GM20000 (cell line): ENCODE measurements at regions not wholly inside any gene's neighbourhood (a gene's known extent, or its start where the extent isn't known, plus 50 kb on each side); places are given as distances from the start of the nearest gene placed in this dataset.

ENCODE experiments used
- DNase-seq: peaks from one replicate; pipeline ENCODE4 v3.0.0; 2012; ENCODE audit warnings: low spot score
- TF ChIP-seq, protein P1 (sequence below): IDR thresholded peaks from 2 replicates; pipeline ENCODE4 v1.5.1; 2012; ENCODE audit warnings: mild to moderate bottlenecking, control low read depth; ENCODE audit errors: extremely low read depth, missing control alignments

DNA sequence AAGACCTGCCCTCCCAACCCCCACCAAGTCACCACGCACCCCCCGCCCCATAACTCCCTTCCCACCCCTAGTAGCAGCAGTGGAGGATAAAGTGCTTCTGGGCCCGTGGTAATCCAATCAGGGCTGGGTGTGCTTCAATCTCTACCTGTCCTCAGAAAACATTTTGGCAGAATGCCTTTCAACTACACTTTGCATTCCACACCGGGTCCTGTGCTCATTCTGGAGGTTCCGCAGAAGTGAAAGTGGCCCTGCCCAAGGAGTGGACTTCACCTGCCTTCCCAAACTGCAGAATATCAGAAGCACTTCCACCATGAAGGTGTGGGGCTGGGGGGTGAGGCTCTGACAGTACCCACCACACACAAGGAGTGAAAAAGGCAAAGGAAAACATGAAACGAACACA lies 322.3 kb downstream of the DHX15 start:
- TF ChIP-seq, protein P1, sequence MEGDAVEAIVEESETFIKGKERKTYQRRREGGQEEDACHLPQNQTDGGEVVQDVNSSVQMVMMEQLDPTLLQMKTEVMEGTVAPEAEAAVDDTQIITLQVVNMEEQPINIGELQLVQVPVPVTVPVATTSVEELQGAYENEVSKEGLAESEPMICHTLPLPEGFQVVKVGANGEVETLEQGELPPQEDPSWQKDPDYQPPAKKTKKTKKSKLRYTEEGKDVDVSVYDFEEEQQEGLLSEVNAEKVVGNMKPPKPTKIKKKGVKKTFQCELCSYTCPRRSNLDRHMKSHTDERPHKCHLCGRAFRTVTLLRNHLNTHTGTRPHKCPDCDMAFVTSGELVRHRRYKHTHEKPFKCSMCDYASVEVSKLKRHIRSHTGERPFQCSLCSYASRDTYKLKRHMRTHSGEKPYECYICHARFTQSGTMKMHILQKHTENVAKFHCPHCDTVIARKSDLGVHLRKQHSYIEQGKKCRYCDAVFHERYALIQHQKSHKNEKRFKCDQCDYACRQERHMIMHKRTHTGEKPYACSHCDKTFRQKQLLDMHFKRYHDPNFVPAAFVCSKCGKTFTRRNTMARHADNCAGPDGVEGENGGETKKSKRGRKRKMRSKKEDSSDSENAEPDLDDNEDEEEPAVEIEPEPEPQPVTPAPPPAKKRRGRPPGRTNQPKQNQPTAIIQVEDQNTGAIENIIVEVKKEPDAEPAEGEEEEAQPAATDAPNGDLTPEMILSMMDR = no peak
- DNase-seq = no peak

DNA sequence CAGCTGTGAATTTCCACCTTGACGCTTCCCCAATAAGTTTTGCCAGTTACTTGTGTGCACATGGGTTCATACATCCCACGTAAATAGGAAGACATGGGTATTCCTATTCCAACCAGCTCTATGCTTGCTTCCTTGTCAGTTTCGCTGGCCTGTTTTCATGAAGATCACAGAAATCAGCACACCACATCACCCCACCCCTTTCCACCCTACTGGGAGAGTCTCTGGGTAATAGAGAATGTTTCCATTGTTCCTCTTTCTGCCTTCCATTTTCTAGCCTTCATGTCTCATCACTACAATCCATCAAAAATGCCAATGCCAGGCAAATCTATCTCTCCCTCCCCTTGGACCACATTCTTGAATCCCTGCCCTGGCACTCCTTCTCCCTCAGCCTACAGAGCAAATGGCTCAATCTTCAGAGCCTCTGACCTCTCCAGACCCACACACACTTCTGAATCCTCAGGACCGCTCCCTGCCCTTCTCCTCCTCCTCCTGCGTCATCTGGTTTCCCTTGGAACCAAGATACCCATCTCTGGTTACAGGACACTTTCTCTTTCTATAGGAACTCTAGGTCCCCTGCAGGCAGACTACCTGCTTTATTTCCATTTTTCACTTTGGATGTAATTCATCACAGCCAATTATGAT lies 323.3 kb downstream of the DHX15 start:
- DNase-seq = no peak

DNA sequence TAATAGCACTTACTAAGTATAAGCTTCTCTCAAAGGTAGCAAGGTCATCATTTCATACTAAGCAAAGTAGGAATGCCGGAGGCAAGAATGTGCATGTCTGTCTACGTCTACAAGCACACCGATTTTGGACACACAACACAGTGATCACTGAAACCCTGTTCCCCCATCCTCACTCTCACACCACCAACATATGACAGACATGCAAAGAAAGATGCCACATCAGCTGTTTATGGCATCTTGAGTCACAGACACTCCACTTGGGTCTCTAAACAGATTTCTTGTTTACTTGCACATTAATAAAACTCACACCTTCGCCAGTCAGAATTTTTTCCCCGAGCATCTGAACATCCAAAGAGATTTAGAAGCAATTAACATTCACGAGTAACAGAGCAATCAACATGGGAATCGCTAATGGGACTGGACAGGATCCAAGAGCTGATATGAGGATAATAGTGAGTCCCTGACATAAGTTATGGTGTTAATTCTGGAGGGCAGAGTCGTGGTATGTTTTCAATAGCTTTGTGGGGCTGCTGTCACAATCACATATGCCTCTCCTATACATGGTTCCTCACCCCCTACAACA lies 324.1 kb downstream of the DHX15 start:
- DNase-seq = no peak
- TF ChIP-seq, protein P1 = no peak

More for the DNA sequence above, 323.3 kb downstream of the DHX15 start:
- TF ChIP-seq, protein P1 = no peak

DNA sequence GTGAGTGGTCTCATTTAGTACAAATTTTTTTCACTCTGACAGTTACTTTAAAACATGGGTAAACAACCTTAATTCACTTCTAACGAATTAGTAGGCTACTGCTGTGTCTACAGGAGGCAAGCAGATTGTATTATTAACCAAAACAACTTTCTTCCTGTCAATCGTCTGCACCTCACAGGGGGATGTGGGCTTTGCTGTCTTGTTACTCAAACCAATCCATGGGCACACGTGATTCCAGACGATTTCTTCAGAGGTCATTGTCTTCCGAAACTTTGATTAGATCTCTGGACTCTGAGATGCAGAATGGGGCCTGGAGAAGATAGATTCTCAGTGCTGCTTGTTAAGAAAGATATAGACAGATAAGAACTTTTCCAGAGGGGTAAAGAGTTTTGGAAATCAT lies 327.8 kb downstream of the DHX15 start:
- TF ChIP-seq, protein P1 = no peak
- no peak for DNase-seq

DNA sequence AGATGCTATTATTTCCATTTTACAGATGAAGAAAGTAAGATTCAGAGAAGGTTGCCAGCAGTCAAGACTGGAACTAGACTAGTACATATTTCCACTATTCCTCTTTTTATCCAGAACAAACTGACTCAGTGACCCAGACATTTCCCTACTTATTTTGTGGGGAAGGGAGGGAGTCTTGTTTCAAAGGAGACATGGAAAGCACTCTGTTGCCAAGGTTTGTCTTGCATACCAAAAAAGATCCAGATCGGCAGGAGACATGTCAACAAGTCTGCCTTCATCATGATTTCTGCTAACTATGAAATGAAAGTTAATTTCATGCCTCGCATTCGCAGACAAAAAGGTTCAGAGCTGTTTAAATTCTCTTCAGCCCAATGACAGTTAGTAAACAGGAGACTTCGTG lies 328.3 kb downstream of the DHX15 start:
- DNase-seq = no peak
- TF ChIP-seq, protein P1 = no peak

DNA sequence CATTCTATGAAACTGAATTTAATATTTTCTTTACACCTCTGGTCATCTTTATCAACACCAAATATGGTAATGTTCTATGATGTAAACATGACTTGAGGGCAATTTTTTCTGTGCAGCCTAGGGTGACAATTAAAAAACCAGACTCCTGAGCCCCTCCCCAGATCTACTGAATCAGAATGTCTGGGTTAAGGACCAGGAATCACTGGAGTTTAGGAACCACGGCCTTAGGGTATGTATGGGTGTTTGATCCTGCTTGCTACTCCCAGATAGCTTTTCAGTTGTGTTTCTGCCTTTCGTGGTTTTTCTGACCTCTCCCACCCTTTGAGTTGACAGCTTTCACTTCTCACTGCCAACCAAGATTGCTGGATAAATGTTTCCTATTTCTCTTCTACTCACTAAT lies 332.2 kb downstream of the DHX15 start:
- no peak for DNase-seq
- TF ChIP-seq, protein P1 = no peak

DNA sequence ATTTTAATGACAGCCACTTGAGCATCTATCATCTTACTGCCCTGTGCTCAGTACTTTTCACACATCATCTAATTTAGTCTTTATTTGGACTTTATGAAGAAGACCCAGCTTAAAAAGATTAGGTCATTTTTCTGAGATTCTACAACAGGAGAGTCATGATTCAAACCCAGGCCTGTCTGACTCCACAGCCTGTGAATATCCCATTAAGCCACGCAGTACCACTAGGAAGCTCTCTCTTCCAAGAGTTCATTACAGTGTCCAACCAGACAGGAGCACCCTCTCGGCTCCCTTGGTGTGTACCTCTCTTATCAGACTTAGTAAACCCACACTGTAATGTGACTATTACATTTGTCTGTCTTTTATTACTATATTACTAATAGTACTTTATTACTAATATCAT lies 332.8 kb downstream of the DHX15 start:
- no peak for DNase-seq
- TF ChIP-seq, protein P1 = no peak
